SK-N-MC (cell line): ENCODE measurements at regions not wholly inside any gene's neighbourhood (a gene's known extent, or its start where the extent isn't known, plus 50 kb on each side); places are given as distances from the start of the nearest gene placed in this dataset.
"Not testable (repeated sequence)": the region's sequence is repeated elsewhere in the genome, so short reads cannot be mapped to it uniquely, and the experiment has no call there.

Source experiments
- EZH2 ChIP-seq: fragments of 200-600 bp; sonication (generic); IDR thresholded peaks from one replicate; pipeline ENCODE4 v1.6.1; 2017; ENCODE audit warnings: antibody characterized with exemption
- FOXP2 ChIP-seq: optimal IDR thresholded peaks from 2 replicates; pipeline ENCODE3; 2011; ENCODE audit warnings: mild to moderate bottlenecking, moderate library complexity; ENCODE audit not compliant: insufficient read depth; ENCODE audit errors: extremely low read length, control extremely low read depth
- POLR2AphosphoS5 ChIP-seq: IDR thresholded peaks from 2 replicates; pipeline ENCODE4 v1.6.1; 2012; ENCODE audit warnings: mild to moderate bottlenecking, low read depth, low read length, borderline replicate concordance

GRCh38 chr1:58051187-58051586, 495.3 kb downstream of the OMA1 start:
- not testable (repeated sequence) for TF ChIP-seq POLR2AphosphoS5, EZH2, FOXP2
